Mesenchymal stem cell (in vitro differentiated cells and primary cell): ENCODE measurements at regions not wholly inside any gene's neighbourhood (a gene's known extent, or its start where the extent isn't known, plus 50 kb on each side); places are given as distances from the start of the nearest gene placed in this dataset.
"Not testable (repeated sequence)": the region's sequence is repeated elsewhere in the genome, so short reads cannot be mapped to it uniquely, and the experiment has no call there.

ENCODE experiments used
- DNase-seq: peaks from one replicate; pipeline ENCODE4 v3.0.0-alpha.2; 2013
- H2AFZ ChIP-seq: one replicate; pipeline ENCODE4 v1.6.1; 2013; ENCODE audit warnings: low read depth, mild to moderate bottlenecking, control low read depth, inconsistent platforms, low read length, moderate library complexity
- H2AK5ac ChIP-seq: 2 replicates; pipeline ENCODE4 v1.6.1; 2013; ENCODE audit warnings: low read length, moderate library complexity, mild to moderate bottlenecking, inconsistent platforms; ENCODE audit not compliant: severe bottlenecking
- H2BK120ac ChIP-seq: one replicate; pipeline ENCODE4 v1.6.1; 2013; ENCODE audit warnings: low read depth, mild to moderate bottlenecking, inconsistent platforms, low read length, moderate library complexity
- H2BK12ac ChIP-seq, 2 experiments: one replicate each; pipeline ENCODE4 v1.6.1; 2013; ENCODE audit warnings: inconsistent platforms in 2 of 2, low read length in 2 of 2, mild to moderate bottlenecking in 2 of 2, moderate library complexity in 2 of 2, control low read depth in 1 of 2
- H2BK15ac ChIP-seq: one replicate; pipeline ENCODE4 v1.6.1; 2013; ENCODE audit warnings: mild to moderate bottlenecking, low read depth, inconsistent platforms; ENCODE audit not compliant: poor library complexity, severe bottlenecking
- H2BK5ac ChIP-seq: 2 replicates; pipeline ENCODE4 v1.6.1; 2013; ENCODE audit warnings: low read depth, mild to moderate bottlenecking, low read length, control low read depth, inconsistent platforms; ENCODE audit not compliant: poor library complexity, severe bottlenecking
- H3K14ac ChIP-seq, 2 experiments: one replicate each; pipeline ENCODE4 v1.6.1; 2013; ENCODE audit warnings: inconsistent platforms in 2 of 2, low read length in 2 of 2, control low read depth in 1 of 2, mild to moderate bottlenecking in 1 of 2, moderate library complexity in 1 of 2
- H3K18ac ChIP-seq, 2 experiments: one replicate each; pipeline ENCODE4 v1.6.1; 2013; ENCODE audit warnings: inconsistent platforms in 2 of 2, low read length in 2 of 2, control low read depth in 1 of 2, low read depth in 1 of 2, mild to moderate bottlenecking in 1 of 2
- H3K23ac ChIP-seq, 2 experiments: one replicate each; pipeline ENCODE4 v1.6.1; 2013; ENCODE audit warnings: inconsistent platforms in 2 of 2, low read length in 2 of 2, mild to moderate bottlenecking in 2 of 2, moderate library complexity in 2 of 2, control low read depth in 1 of 2
- H3K27ac ChIP-seq: 2 replicates; pipeline ENCODE4 v1.5.1; 2013; ENCODE audit warnings: mild to moderate bottlenecking, moderate library complexity, low read length, control low read depth, inconsistent platforms; ENCODE audit not compliant: poor library complexity, severe bottlenecking
- H3K27me3 ChIP-seq, 2 experiments: 2 replicates each; pipeline versions ENCODE4 v1.6.1 to v1.7.0; 2013; ENCODE audit warnings: low read length in 2 of 2, mild to moderate bottlenecking in 2 of 2, moderate library complexity in 2 of 2, control low read depth in 1 of 2, inconsistent platforms in 1 of 2; ENCODE audit not compliant: control insufficient read depth in 1 of 2, insufficient read depth in 1 of 2
- H3K36me3 ChIP-seq, 2 experiments: 2 replicates each; pipeline versions ENCODE4 v1.6.1 to v1.7.0; 2013; ENCODE audit warnings: low read length in 2 of 2, control low read depth in 1 of 2, inconsistent platforms in 1 of 2, low read depth in 1 of 2, mild to moderate bottlenecking in 1 of 2; ENCODE audit not compliant: insufficient read depth in 2 of 2, control insufficient read depth in 1 of 2
- H3K4ac ChIP-seq, 2 experiments: one replicate each; pipeline ENCODE4 v1.6.1; 2013; ENCODE audit warnings: inconsistent platforms in 2 of 2, low read length in 2 of 2, mild to moderate bottlenecking in 2 of 2, moderate library complexity in 2 of 2, control low read depth in 1 of 2, low read depth in 1 of 2
- H3K4me1 ChIP-seq: 2 replicates; pipeline ENCODE4 v1.6.1; 2013; ENCODE audit warnings: low read depth, low read length, control low read depth; ENCODE audit not compliant: control insufficient read depth, insufficient read depth
- H3K4me2 ChIP-seq: 2 replicates; pipeline ENCODE4 v1.6.1; 2013; ENCODE audit warnings: low read length, mild to moderate bottlenecking, inconsistent platforms; ENCODE audit not compliant: poor library complexity, severe bottlenecking
- H3K4me3 ChIP-seq, 2 experiments: 2 replicates each; pipeline versions ENCODE4 v1.5.1 to v1.7.0; 2013; ENCODE audit warnings: low read length in 2 of 2, mild to moderate bottlenecking in 2 of 2, control low read depth in 1 of 2, low read depth in 1 of 2; ENCODE audit not compliant: insufficient read depth in 1 of 2
- H3K79me1 ChIP-seq: replicated peaks from 2 replicates; pipeline ENCODE4 v1.6.1; 2013; ENCODE audit warnings: mild to moderate bottlenecking, control low read depth, low read length, inconsistent platforms; ENCODE audit not compliant: poor library complexity, severe bottlenecking
- H3K9ac ChIP-seq: 2 replicates; pipeline ENCODE4 v1.7.0; 2013; ENCODE audit warnings: mild to moderate bottlenecking, low read length, moderate library complexity
- H3K9me3 ChIP-seq: 2 replicates; pipeline ENCODE4 v1.7.0; 2013; ENCODE audit warnings: mild to moderate bottlenecking, low read length; ENCODE audit not compliant: control insufficient read depth
- H4K8ac ChIP-seq: one replicate; pipeline ENCODE4 v1.6.1; 2013; ENCODE audit warnings: inconsistent platforms, mild to moderate bottlenecking, low read length, moderate library complexity
- H4K91ac ChIP-seq: one replicate; pipeline ENCODE4 v1.6.1; 2013; ENCODE audit warnings: mild to moderate bottlenecking, low read length, inconsistent platforms
- WGBS: methylation state at CpG from one replicate; pipeline ENCODE4 v1.1.7; 2013; ENCODE audit warnings: mixed read lengths; 5-methylcytosine and 5-hydroxymethylcytosine counted together

DNA sequence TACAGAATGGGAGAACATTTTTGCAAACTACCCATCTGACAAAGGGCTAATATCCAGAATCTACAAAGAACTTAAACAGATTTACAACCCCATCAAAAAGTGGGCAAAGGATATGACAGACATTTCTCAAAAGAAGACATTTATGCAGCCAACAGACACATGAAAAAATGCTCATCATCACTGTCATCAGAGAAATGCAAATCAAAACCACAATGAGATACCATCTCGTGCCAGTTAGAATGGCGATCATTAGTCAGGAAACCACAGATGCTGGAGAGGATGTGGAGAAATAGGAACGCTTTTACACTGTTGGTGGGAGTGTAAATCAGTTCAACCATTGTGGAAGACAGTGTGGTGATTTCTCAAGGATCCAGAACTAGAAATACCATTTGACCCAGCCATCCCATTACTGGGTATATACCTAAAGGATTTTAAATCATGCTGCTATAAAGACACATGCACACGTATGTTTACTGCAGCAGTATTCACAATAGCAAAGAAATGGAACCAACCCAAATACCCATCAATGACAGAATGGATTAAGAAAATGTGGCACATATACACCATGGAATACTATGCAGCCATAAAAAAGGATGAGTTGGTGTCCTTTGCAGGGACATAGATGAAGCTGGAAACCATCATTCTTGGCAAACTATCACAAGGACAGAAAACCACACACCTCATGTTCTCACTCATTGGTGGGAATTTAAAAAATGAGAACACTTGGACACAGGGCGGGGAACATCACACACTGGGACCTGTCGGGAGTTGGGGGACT, 317.7 kb upstream of the THBS1 start:
- WGBS, result 90% methylated on average over 3 of the region's 6 CpGs
- peak overlapping the region; percentile 49 for H4K8ac ChIP-seq
- not testable (repeated sequence) for H2BK15ac ChIP-seq, H2AFZ ChIP-seq, H2BK120ac ChIP-seq, H3K4ac ChIP-seq, H3K27me3 ChIP-seq, H3K23ac ChIP-seq, H3K18ac ChIP-seq, H3K9ac ChIP-seq, H3K14ac ChIP-seq, H3K9me3 ChIP-seq, H3K27ac ChIP-seq, H2BK5ac ChIP-seq, H4K91ac ChIP-seq, H3K4me3 ChIP-seq, H3K4me2 ChIP-seq, H3K36me3 ChIP-seq, H3K4me1 ChIP-seq, H3K79me1 ChIP-seq, H2AK5ac ChIP-seq, H2BK12ac ChIP-seq
- DNase-seq, result peak; percentile 79

DNA sequence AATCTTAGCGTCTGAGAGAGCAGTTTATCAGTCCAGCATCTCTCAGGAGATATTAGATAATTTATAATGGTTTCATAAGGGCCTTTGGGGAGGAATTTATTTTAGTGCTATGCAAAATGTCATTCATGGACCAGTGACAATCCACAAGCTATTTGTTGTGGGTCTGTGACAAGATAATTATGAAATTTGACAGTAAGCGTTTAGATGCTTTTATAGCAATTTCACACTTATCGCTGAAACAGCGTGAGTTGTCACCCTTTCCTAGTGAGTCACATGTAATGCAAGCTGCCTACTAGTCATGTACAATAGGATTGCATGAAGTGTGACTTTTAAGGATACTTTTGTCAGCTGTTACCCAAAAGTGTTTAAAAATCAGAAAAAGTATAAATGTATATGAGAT, 315.6 kb upstream of the THBS1 start:
- no peak overlapping the region for H4K8ac ChIP-seq
- no peak overlapping the region for H2AFZ ChIP-seq
- H3K4me1 ChIP-seq, result no peaks in the 10 kb centered on the region
- no peaks in the 10 kb centered on the region for H3K27me3 ChIP-seq
- DNase-seq, result no peak
- H3K27ac ChIP-seq, result no peak overlapping the region
- no peak overlapping the region for H2BK120ac ChIP-seq
- 86% methylated on average over 4 of the region's 4 CpGs for WGBS
- H3K79me1 ChIP-seq, result no peaks in the 10 kb centered on the region
- H4K91ac ChIP-seq, result no peak overlapping the region
- no peak overlapping the region for H2BK12ac ChIP-seq
- H2BK5ac ChIP-seq, result no peak overlapping the region
- H3K36me3 ChIP-seq, result no peaks in the 10 kb centered on the region
- H2BK15ac ChIP-seq, result no peak overlapping the region
- H3K14ac ChIP-seq, result no peak overlapping the region
- H3K9me3 ChIP-seq, result no peaks in the 10 kb centered on the region
- H2AK5ac ChIP-seq, result no peak overlapping the region
- H3K4ac ChIP-seq, result no peak overlapping the region
- H3K4me3 ChIP-seq, result no peak overlapping the region
- no peak overlapping the region for H3K23ac ChIP-seq
- no peak overlapping the region for H3K9ac ChIP-seq
- H3K18ac ChIP-seq, result no peak overlapping the region
- H3K4me2 ChIP-seq, result no peak overlapping the region

DNA sequence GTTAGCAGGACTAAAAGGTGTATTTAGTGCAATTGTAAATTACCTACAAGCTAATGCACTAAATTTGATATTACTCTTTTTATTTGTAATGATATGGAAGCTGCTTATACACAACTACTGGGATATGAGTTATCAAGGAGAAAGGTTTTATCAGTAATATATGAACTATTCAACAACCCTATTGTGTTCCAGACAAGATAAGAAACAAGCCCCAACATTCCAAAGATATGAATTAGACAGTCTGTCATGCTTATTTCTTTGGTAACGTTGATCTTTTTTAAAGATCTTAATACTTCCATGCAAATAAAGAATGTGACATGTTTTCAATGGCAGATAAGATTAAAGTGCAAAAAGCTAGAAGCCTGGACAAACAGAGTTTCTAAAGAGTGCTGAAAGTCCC, 314.0 kb upstream of the THBS1 start:
- no peak overlapping the region for H3K27ac ChIP-seq
- no peak overlapping the region for H3K14ac ChIP-seq
- WGBS, result no CpG with 5 or more reads among the region's 1 CpG
- no peak overlapping the region for H2BK15ac ChIP-seq
- no peak overlapping the region for H4K8ac ChIP-seq
- H2AFZ ChIP-seq, result no peak overlapping the region
- no peak overlapping the region for H3K4me3 ChIP-seq
- no peak overlapping the region for H2AK5ac ChIP-seq
- no peaks in the 10 kb centered on the region for H3K36me3 ChIP-seq
- H3K79me1 ChIP-seq, result no peaks in the 10 kb centered on the region
- no peak overlapping the region for H3K23ac ChIP-seq
- no peak overlapping the region for H3K4me2 ChIP-seq
- H2BK12ac ChIP-seq, result no peak overlapping the region
- H3K27me3 ChIP-seq, result no peaks in the 10 kb centered on the region
- no peak overlapping the region for H3K4ac ChIP-seq
- no peaks in the 10 kb centered on the region for H3K9me3 ChIP-seq
- H2BK120ac ChIP-seq, result no peak overlapping the region
- peaks cover 2% of the 10 kb centered on the region for H3K4me1 ChIP-seq
- DNase-seq, result no peak
- H4K91ac ChIP-seq, result no peak overlapping the region
- H2BK5ac ChIP-seq, result no peak overlapping the region
- no peak overlapping the region for H3K18ac ChIP-seq
- H3K9ac ChIP-seq, result no peak overlapping the region

DNA sequence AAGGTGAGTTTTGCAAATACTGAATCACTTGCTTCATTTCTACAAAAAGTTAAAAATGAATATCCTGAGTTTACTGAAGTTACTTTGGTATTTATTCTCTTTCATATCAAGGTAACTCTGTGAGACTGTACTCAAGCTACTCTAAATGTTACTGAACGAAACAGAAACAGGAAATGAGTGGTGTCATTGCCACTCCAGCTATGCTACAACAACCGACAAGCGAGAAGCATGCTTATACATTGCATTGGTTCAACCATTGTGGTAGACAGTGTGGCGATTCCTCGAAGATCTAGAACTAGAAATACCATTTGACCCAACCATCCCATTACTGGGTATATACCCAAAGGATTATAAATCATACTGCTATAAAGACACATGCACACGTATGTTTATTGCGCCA, 313.2 kb upstream of the THBS1 start:
- peak; percentile 53 for DNase-seq
- WGBS, result 37% methylated on average over 5 of the region's 7 CpGs
- no peak overlapping the region for H3K14ac ChIP-seq

More for the DNA sequence above, 313.2 kb upstream of the THBS1 start:
- Histone ChIP-seq H4K8ac (no peak overlapping the region), H2BK12ac (no peak overlapping the region), H2BK15ac (no peak overlapping the region), H2BK120ac (no peak overlapping the region), H2AFZ (no peak overlapping the region), H3K4me1 (peaks cover 2% of the 10 kb centered on the region), H3K4me2 (no peak overlapping the region), H3K4me3 (no peak overlapping the region), H4K91ac (no peak overlapping the region), H3K9me3 (no peaks in the 10 kb centered on the region), H3K27me3 (no peaks in the 10 kb centered on the region), H3K4ac (no peak overlapping the region), H2AK5ac (no peak overlapping the region), H3K79me1 (no peaks in the 10 kb centered on the region), H2BK5ac (no peak overlapping the region), H3K18ac (no peak overlapping the region), H3K23ac (no peak overlapping the region), H3K27ac (no peak overlapping the region), H3K9ac (no peak overlapping the region), H3K36me3 (no peaks in the 10 kb centered on the region)
